ENCODE measurements at regions not wholly inside any gene's neighbourhood (a gene's known extent, or its start where the extent isn't known, plus 50 kb on each side); places are given as distances from the start of the nearest gene placed in this dataset.

DNA sequence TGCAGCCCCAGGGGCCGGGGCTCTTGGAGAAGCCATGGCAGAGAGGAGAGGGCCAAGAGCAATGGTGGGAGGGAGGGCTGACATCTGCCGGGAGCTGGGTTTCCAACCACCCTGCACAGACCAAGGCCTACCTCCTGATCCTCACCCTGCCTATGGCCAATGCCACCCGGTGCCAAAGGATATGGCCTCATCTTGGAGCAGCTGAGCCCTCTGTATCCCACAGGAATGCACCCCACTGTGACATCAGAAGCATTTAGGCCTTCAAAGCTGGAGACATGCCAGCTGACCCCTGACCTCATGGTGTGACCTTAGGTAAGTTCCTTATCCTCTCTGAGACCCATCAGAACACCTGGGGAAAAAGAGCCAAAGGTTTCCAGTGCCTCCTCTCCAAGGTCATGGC is 113.6 kb upstream of the ZMIZ1 start:
- POLR2A ChIA-PET, result interaction anchor here (1.2 kb wide), 1 partner anchor 18 kb away, joined by 3 read pairs; no protein-coding TSS in a partner anchor
- no peaks in the 10 kb centered on the region for H4K20me1 ChIP-seq (ENCODE audit: insufficient read depth, low read length)

GRCh38 chr10:78956391-78956790 is 112.4 kb upstream of the ZMIZ1 start:
- intact Hi-C loops (cut with micrococcal nuclease; ENCODE audit: unreplicated experiment), result no loop called here
- Histone ChIP-seq H3K4me3 (ENCODE audit: low read depth, low read length, poor library complexity, severe bottlenecking) (no peak overlapping the region), H3K36me3 (ENCODE audit: insufficient read depth, low read length) (no peaks in the 10 kb centered on the region), H3K9me2 (ENCODE audit: insufficient read depth, low read length) (no peaks in the 10 kb centered on the region), H3K79me2 (ENCODE audit: insufficient read depth, low read depth, low read length) (no peaks in the 10 kb centered on the region), H3K4me1 (ENCODE audit: insufficient read depth, low read length, poor library complexity, severe bottlenecking) (no peaks in the 10 kb centered on the region), H4K20me1 (ENCODE audit: insufficient read depth, low read length) (no peaks in the 10 kb centered on the region), H3K4me2 (ENCODE audit: low read length) (no peak overlapping the region), H3K27ac (ENCODE audit: low read depth, low read length, poor library complexity, severe bottlenecking) (no peak overlapping the region), H3K9me3 (ENCODE audit: low read length) (no peaks in the 10 kb centered on the region), H2AFZ (ENCODE audit: low read length) (no peak overlapping the region)
- no peak for DNase-seq (ENCODE audit: low spot score)
- no TSS peak for BruUV-seq (replicated peaks)
- ChIA-PET POLR2A (interaction anchor here (0.6 kb wide), 1 partner anchor 395 kb away, joined by 3 read pairs; no protein-coding TSS in a partner anchor), CTCF (ENCODE audit: unreplicated experiment) (no interaction called here)
- no peak for TF ChIP-seq CTCF (conservative IDR thresholded peaks at IDR 0.05; ENCODE audit: low read length)
- no peak for TF ChIP-seq EZH2phosphoT487 (IDR thresholded peaks at IDR 0.05; ENCODE audit: borderline replicate concordance, low read depth, low read length)

More for the DNA sequence above, 113.6 kb upstream of the ZMIZ1 start:
- Histone ChIP-seq H3K4me3 (ENCODE audit: low read depth, low read length, poor library complexity, severe bottlenecking) (no peak overlapping the region), H3K4me1 (ENCODE audit: insufficient read depth, low read length, poor library complexity, severe bottlenecking) (no peaks in the 10 kb centered on the region), H3K79me2 (ENCODE audit: insufficient read depth, low read depth, low read length) (no peaks in the 10 kb centered on the region), H3K9me2 (ENCODE audit: insufficient read depth, low read length) (no peaks in the 10 kb centered on the region), H3K36me3 (ENCODE audit: insufficient read depth, low read length) (no peaks in the 10 kb centered on the region), H3K4me2 (ENCODE audit: low read length) (no peak overlapping the region), H3K27ac (ENCODE audit: low read depth, low read length, poor library complexity, severe bottlenecking) (no peak overlapping the region), H2AFZ (ENCODE audit: low read length) (no peak overlapping the region), H3K9me3 (ENCODE audit: low read length) (no peaks in the 10 kb centered on the region)
- no TSS peak for BruUV-seq (replicated peaks)
- CTCF ChIA-PET (ENCODE audit: unreplicated experiment), result no interaction called here
- TF ChIP-seq CTCF (conservative IDR thresholded peaks at IDR 0.05; ENCODE audit: low read length) (no peak), EZH2phosphoT487 (IDR thresholded peaks at IDR 0.05; ENCODE audit: borderline replicate concordance, low read depth, low read length) (no peak)
- intact Hi-C loops (cut with micrococcal nuclease; ENCODE audit: unreplicated experiment), result no loop called here
- DNase-seq (ENCODE audit: low spot score), result no peak

DNA sequence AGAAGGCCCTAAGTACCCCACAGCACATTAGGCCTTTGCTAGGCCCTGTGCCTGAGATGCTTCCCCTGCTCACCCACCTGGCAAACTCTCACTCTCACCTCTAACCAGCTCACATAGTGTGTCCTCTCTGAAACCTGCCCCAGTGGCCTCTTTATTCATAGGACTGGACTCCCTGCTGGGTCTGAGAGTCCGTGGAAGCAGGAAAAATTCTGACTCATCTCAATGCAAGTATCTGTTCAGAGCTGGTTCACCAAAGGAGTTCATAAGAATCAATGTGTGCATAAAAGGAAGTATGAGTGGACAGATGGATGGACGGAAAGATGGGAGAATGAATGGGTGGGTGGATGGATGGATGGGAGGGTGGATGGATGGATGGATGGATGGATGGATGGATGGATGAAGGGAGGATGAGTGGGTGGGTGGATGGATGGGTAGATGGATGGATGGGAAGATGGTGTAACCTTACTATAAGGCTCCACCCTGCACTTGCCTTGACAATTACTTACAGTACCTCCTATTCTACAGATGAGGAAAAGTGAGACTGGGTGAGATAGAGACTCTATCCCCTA is 111.2 kb upstream of the ZMIZ1 start:
- TF ChIP-seq CTCF (conservative IDR thresholded peaks at IDR 0.05; ENCODE audit: low read length) (no peak), EZH2phosphoT487 (IDR thresholded peaks at IDR 0.05; ENCODE audit: borderline replicate concordance, low read depth, low read length) (no peak)

More for the DNA sequence above, 111.2 kb upstream of the ZMIZ1 start:
- intact Hi-C loops (cut with micrococcal nuclease; ENCODE audit: unreplicated experiment), result no loop called here
- ChIA-PET POLR2A (interaction anchor here (0.6 kb wide), 1 partner anchor 348 kb away, joined by 4 read pairs; no protein-coding TSS in a partner anchor), CTCF (ENCODE audit: unreplicated experiment) (no interaction called here)
- H3K79me2 ChIP-seq (ENCODE audit: insufficient read depth, low read depth, low read length), result no peaks in the 10 kb centered on the region
- H3K27ac ChIP-seq (ENCODE audit: low read depth, low read length, poor library complexity, severe bottlenecking), result no peak overlapping the region
- no peak overlapping the region for H3K4me2 ChIP-seq (ENCODE audit: low read length)
- no peaks in the 10 kb centered on the region for H3K4me1 ChIP-seq (ENCODE audit: insufficient read depth, low read length, poor library complexity, severe bottlenecking)
- H3K4me3 ChIP-seq (ENCODE audit: low read depth, low read length, poor library complexity, severe bottlenecking), result no peak overlapping the region
- no peaks in the 10 kb centered on the region for H3K36me3 ChIP-seq (ENCODE audit: insufficient read depth, low read length)
- H4K20me1 ChIP-seq (ENCODE audit: insufficient read depth, low read length), result no peaks in the 10 kb centered on the region
- no peak for DNase-seq (ENCODE audit: low spot score)
- H3K9me2 ChIP-seq (ENCODE audit: insufficient read depth, low read length), result no peaks in the 10 kb centered on the region
- no peak overlapping the region for H2AFZ ChIP-seq (ENCODE audit: low read length)
- H3K9me3 ChIP-seq (ENCODE audit: low read length), result no peaks in the 10 kb centered on the region
- no TSS peak for BruUV-seq (replicated peaks)

Measured in OCI-LY7 (cell line).